ENCODE measurements at regions not wholly inside any gene's neighbourhood (a gene's known extent, or its start where the extent isn't known, plus 50 kb on each side); places are given as distances from the start of the nearest gene placed in this dataset.
"Not testable (repeated sequence)": the region's sequence is repeated elsewhere in the genome, so short reads cannot be mapped to it uniquely, and the experiment has no call there.

DNA sequence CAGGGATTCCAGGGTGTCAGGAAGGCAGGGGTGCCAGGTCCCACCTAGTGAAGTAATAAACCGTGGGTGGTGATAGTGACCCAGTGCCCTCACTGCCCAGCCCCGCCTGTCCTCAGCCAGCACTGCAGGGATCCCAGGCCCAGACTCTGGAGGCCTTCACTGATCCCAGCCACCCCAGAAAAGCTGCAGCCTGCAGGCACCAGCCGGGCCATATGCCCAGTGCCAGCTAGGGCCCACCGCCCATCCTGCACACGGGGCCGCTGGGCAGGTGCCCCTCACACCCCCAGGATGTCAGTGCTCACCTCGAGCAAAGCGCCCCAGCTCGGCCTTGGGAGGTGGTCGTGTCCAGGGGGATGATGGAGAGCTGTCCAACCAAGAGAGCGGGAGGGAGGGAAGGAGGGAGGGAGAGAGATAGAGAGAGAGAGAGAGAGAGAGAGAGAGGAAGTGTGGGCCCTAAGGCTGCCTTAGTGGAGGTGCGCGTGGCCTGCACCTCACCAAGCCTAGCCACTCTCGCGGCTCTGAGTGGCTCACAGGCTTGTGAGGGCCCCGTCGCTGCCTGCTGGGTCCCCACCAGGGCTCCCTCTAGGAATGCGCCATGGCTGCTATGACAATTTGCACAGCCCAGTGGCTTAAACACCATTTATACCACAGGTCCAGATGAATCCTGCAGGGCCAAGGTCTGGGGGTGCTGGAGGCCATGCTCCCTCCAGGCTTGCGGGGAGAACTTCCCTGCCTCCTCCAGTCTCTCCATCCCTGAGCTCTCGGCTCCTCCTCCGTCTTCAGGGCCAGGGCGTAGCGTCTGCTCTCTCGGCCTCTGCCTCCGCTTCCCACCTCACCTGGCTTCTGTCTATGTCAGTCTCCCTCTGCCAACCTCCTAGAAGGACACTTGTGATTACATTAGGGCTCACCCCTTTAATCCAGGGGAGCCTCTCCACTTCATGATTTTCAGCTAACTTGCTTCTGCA is 401.0 kb downstream of the TMEM121 start:
- DNase-seq (peak; percentile 22), ATAC-seq (ENCODE audit: poor library complexity) (no peak)
- intact Hi-C loops (cut with DNase I) = no loop called here

DNA sequence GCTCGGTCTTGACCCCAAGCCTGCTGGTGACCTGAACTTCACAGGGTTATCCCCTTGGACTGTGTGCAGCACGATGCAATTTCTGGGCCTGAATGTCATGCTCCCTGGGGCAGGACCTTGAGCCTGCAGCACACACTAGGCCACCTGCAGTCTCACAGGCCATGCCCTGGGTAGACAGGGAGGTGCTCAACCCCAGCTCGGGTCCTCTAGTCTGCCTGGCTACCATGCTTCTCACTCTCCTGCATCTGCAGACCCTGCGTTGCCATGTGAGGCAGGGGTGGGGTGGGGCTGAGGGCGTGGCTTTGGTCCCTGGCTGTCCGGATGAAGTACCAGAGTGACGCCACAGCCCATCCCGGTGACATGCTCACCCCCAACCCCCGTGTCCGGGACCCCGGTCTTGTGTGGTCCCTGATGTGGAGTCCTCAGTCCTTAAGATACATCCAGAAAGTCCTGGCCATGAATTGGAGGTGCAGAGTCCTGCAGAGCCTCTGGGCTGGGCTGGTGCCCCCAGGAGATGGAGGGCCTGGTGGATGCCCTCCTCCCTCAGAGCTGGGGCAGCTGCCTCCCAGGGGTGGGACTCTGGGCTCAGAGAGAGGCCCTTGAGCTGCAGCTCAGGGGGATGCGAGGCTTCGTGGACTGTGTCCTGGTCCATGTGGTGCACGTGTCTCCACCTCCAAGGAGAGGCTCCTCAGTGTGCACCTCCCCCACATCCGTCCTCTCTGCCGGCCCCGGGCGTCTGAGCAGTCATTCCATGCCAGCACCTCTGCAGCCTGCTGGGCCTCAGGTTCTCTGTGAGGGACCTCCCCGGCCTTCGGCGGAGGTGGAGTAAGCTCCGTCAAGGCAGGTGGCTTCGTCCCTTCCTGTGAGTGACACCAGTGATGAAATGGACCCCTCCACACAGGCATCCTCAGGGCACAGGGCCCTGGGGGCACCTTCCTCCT is 402.1 kb downstream of the TMEM121 start:
- intact Hi-C loops (cut with DNase I); ATAC-seq (ENCODE audit: poor library complexity): not testable (repeated sequence)
- DNase-seq = peak; percentile 27

DNA sequence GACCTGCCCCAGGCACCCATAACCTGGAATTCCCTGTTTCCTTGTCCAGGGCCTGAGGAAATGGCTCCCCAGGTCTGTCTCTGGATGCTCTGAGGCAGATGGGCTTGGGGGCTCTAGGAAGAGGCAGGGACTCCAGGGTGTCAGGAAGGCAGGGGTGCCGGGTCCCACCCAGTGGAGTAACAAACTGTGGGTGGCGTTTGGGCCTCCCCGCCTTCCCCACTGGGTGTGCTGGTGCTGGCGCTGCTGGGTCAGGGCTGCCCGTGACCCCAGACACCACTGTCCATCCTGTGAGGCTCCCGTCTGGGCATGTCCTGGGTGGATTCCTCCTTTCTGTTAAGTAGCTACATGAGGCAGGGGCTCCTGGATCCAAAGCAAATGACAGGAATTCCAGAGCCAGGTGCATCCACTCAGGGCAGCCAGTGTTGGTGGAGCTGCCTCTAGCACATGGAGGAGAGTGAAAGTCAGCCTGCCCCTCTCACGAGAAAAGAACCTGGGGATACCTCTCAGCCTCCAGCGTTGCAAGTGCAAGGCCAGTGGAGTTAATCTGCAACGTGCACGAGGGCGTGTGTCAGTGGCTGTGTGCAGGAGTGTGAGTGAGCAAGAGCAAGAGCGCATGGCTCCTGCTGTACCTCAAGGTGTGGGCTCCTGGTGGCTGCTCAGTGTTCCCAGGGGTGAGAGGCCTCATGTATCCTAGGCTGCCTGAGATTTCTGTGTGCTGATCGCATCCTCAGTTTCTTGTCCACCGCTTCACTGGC is 403.1 kb downstream of the TMEM121 start:
- intact Hi-C loops (cut with DNase I) = no loop called here
- peak; percentile 30 for DNase-seq
- no peak for ATAC-seq (ENCODE audit: poor library complexity)

DNA sequence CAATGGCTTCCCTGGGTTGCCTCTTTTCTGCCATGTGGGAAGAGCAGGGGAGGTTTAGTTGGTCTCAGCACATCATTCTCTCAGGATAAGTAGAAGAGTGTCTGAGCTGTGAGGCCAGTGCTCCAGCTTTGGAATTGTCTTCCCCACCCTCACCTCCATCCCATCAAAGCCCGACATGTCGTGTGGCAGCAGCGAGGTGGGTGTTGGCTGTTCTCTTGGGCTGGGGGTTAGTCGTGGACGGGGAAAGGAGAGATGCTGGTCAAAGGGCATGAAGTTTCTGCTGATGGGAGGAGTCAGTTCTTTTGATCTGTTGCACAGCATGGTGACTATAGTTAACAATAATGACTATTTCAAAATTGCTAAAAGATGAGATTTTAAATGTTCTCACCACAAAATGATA is 404.2 kb downstream of the TMEM121 start:
- no peak for DNase-seq
- ATAC-seq (ENCODE audit: poor library complexity) = no peak
- intact Hi-C loops (cut with DNase I) = no loop called here

DNA sequence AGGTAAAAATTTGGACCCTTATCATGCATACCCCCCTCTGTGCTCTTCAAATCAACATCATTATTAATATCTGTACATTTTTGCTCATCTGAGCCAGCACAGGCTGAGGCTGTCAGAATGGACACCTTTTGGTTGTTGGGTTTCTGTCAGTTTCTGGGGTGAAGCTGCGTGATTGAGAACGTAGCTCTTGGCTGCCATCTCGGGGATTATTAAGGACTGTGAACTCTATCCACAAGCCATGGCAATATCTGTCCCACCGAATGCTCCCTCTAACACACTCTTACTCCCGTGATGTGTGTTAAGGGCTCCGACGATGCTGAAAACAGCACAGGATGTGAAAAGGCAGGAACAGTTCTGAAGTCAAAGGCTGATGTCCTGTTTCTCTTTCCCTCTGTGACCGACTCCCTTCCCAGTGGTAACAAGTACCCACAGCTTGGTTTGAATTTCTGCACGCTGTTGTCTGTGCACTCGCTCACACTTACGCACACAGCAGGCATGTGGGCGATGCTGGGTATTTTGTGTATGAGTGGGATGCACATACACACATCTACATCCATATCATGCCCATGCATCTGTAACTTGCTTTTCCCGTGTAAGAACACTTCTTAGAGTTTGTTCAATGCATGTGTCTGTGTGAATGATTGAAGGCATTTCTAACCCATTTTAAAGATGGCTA is 405.6 kb downstream of the TMEM121 start:
- DNase-seq = no peak
- intact Hi-C loops (cut with DNase I) = no loop called here

DNA sequence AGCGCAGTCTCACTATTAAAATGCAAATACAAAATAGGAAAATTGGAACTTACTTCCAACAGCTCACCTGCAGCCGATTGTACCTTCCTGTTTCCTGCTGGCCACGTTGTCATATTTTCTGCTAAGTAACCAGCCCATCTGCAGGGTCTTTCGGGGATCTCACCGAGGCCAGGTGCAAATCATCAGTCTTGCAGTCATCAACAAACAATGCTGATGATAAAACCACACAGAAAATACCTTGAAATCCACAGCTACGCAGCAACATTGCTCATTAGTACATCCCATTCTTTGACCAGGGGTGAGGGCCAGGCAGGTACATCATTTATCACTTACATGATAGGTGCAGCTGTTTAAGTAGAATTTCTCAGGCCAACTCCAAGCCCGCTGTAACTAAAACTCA is 406.9 kb downstream of the TMEM121 start:
- no peak for DNase-seq
- no peak for ATAC-seq (ENCODE audit: poor library complexity)
- intact Hi-C loops (cut with DNase I) = no loop called here

More for the DNA sequence above, 405.6 kb downstream of the TMEM121 start:
- no peak for ATAC-seq (ENCODE audit: poor library complexity)

DNA sequence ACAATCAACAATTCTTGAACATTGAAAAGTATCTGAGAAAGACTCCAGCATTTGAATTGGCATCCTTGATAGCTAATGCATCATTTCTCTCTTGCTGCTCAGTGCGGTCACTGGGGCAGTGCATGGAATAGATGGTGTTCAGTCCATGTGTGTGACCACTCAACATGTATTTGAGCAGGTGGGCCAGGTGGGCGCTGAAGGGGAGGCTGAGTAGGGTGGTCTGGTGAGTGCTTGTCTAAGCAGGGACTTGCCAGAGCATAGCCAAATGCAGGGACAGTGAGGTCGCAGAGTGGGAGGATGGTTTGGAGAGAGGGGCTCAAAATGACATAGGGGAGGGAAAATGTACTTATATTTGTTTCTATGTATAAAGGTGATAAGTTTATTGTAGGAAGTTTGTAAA is 409.0 kb downstream of the TMEM121 start:
- intact Hi-C loops (cut with DNase I) = no loop called here

DNA sequence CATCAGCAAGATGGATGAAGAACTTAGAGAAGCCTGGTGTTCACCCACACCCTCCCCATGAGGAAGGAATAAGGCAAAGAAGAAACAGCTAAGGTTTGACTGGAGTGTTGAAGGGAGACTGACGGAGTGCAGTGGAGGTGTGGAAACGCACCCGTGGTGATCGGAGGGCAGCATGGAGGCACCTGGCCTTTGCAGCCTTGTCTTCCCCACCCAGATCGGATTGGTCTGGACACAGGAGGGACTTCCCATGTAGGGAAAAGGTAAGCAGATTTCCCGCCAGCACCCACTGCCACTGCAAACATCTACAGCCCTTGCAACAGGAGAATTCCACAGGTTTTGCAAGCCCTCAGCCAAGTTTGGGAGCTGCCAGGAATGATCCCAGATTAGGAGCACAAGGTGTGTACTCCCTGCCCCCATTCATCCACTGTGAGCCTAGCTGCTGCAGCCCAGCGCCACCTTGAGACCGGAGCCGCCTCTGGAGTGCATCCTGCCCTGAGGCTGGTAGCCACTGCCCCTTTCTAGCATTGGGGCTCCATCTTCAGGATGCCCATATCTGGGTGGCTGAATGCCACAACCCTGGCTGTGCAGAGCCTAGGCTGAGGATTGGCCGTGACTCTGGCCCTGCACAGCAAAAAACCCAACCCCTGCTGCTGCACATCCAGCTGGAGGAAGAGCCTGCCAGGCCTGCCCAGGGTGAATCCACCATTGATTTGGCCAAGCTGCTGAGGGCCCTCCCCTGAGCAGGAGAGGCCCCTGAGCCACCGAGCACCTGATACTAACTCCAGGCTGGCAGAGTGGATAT is 411.1 kb downstream of the TMEM121 start:
- DNase-seq (peak; percentile 14), ATAC-seq (ENCODE audit: poor library complexity) (no peak)
- intact Hi-C loops (cut with DNase I) = no loop called here

More for the DNA sequence above, 409.0 kb downstream of the TMEM121 start:
- peak; percentile 20 for DNase-seq
- ATAC-seq (ENCODE audit: poor library complexity) = no peak

DNA sequence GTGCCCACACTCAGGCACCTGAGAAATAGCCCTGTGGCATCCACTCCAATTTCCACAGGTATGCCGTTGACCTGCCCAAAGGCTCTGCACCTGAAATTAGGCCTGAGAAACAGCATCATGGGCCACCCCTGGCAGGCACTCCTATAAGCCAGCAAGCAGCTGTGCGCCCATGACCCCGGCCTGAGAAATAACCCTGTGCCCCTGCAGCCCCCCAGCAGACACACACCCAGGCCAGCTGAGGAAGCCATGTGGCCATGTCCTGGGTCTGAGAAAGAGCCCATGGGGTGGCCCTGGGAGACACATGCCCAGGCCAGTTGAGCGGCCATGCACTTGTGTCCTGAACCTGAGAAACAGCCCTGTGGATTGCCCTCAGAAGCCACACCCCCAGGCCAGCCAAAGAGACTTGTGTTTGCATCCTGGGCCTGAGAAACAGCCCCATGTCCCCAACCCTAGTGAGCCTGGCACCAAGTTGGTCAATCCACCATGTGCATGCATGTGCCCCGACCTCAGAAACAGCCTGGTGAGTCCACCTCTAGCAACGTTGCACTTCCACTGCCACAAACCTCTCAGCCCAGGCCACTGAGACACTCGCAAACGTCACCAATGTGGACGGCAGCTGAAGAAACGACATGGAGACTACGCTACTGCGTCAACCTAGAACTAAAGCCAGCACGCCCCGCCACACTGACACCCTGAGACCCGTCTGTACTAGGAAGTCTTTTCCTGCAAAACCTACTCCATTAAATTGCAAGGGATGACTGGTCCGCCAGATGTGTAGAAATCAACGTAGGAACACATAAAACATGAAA is 411.9 kb downstream of the TMEM121 start:
- intact Hi-C loops (cut with DNase I) = no loop called here
- DNase-seq (peak; percentile 26), ATAC-seq (ENCODE audit: poor library complexity) (no peak)

DNA sequence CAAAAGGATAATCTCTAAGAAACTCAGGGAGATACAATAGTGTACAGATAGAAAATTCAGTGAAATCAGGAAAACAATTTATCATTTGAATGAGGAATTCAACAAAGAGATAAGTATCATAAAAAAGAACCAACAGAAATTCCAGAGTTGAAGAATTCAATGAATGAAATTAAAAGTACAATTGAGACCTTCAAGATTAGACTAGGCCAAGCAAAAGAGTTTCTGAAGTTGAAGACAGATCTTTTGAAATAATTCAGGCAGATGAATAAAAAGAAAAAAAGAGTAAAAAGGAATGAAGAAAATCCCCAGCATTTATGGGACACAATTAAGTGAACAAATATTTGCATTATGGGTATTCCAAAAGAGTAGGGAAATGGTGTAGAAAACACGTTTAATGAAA is 412.6 kb downstream of the TMEM121 start:
- no peak for DNase-seq
- intact Hi-C loops (cut with DNase I) = no loop called here
- no peak for ATAC-seq (ENCODE audit: poor library complexity)

DNA sequence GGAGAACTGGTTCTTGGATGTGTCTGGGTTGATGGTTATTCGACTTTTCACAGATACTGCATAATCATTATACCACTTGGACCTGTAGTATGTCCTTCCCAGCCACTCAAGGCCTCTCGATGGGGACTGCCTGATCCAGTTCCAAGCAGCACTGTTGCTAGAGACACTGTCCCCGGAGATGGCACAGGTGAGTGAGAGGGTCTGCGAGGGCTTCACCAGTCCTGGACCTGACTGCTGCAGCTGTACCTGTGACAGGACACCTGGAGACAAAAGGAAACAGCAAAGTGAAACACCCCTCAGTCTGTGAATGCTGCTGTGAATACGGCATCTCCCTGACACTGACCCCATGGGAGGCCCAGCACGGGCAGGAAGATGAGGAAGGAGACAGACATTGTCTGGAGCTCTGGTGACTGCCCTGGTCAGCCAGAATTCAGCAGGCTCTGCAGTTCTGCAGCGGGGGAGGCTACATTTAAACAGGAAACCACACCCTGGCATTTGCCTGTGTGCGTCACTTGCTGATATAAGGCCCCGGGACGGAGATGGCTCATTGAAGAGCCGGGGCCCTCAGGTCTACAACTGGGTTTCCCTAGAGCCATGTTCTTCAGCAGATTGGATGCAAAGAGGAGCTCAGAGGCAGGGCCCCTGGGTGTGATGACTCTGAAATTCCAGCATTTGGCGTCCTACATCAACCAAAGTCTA is 413.6 kb downstream of the TMEM121 start:
- intact Hi-C loops (cut with DNase I) = loop anchor here (10.0 kb wide), 1 partner anchor 265 kb away; no protein-coding TSS in a partner anchor
- ATAC-seq (ENCODE audit: poor library complexity) (no peak), DNase-seq (peak; percentile 36)

DNA sequence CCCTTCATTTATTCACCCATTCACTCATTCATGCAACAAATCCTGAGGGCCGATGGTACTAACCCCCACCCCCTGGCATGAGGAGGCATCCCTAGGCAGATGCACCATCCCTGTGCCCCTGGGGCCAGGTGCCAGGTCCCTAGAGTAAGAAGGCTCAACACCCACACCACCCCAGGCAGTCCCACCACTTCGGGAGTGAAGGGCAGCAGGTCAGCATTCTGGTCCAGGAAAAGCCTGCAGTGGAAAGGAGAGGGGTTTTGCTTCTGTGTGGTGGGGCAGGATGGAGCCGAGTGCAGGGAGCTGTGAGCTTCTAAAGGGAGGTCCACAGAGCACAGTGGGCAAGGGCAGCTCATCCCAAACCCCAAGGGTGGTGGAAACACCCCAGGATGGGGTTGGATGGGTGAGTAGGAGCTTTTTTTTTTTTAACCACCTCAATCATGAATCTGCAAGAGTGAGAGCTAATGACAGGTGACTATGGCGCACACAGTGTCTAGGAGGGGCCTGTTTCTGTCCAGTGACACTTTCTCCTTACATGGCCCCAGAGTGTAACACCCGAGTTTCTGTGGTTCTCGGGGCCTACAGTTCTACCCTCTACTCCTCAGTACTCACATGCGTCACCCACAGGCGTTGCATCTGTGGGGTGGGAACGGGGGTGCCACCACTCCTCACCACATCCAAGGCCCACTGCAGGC is 414.3 kb downstream of the TMEM121 start:
- intact Hi-C loops (cut with DNase I) = loop anchor here (10.0 kb wide), 1 partner anchor 266 kb away; no protein-coding TSS in a partner anchor
- ATAC-seq (ENCODE audit: poor library complexity) (no peak), DNase-seq (peak; percentile 30)

DNA sequence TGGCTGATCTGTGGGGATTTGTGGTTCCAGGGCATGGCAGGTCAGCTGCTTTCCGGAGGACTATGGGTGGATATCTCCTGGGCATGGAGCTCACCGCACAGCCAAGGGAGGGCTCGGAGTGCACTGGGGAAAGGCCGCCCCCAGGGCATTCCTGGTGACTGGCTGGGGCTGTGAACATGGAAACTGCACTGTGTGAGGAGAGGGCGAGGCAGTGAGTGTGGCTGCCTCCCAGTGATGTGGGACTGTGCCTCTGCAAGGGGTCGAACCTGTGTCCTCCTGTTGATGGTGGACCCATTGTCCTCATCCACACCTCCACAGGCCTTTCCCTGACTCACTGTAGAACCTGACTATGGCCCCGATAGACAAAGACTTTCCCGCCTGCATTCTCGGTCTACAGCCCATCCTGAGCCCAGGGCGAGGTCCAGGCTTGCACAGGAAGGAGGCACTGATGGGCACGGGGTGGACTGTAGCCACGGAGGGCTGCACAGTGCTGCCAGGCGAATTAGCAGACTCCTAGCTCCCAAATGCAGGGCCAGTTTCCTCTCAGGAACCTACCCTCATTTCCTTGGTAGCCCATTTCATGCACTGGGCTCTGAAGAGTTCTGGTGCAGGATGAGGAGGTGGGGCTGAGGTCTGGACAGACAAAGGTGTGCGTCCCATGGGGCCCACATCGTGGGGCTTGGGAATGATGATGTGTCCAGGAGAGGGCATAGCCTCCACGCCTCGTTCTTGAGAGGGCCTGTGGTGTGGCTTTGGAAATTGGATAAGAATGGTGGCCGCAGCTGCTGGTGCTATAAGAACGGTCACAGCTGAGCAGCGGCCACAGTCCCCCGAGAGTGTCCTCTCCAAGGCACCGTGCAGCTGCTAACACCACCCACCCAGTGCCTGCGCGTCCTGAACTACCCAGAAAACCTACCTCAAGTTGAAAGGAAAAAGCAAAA is 415.1 kb downstream of the TMEM121 start:
- intact Hi-C loops (cut with DNase I) = loop anchor here (10.0 kb wide), 1 partner anchor 267 kb away; no protein-coding TSS in a partner anchor
- ATAC-seq (ENCODE audit: poor library complexity) (no peak), DNase-seq (no peak)

DNA sequence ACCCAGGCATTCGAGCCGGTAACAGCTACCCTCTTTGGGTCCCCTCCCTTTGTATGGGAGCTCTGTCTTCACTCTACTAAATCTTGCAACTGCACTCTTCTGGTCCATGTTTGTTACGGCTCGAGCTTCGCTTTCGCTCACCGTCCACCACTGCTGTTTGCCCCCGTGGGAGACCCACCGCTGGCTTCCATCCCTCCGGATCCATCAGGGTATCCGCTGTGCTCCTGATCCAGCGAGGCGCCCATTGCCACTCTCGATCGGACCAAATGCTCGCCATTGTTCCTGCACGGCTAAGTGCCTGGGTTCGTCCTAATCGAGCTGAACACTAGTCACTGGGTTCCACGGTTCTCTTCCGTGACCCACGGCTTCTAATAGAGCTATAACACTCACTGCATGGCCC is 416.3 kb downstream of the TMEM121 start:
- not testable (repeated sequence) for ATAC-seq (ENCODE audit: poor library complexity); DNase-seq
- intact Hi-C loops (cut with DNase I) = loop anchor here (10.0 kb wide), 1 partner anchor 268 kb away; no protein-coding TSS in a partner anchor

All from Right ventricle myocardium superior (tissue), 1 donor.